Frontal cortex (tissue), 3 donors: ENCODE measurements at regions not wholly inside any gene's neighbourhood (a gene's known extent, or its start where the extent isn't known, plus 50 kb on each side); places are given as distances from the start of the nearest gene placed in this dataset.
A peak's percentile ranks its signal among the peaks of the same experiment; 100 is the strongest.
"Not testable (repeated sequence)": the region's sequence is repeated elsewhere in the genome, so short reads cannot be mapped to it uniquely, and the experiment has no call there.

Experiments
- DNase-seq, 2 donors: peaks; one replicate each; pipeline ENCODE4 v3.0.0; 2012; ENCODE audit warnings: low spot score in 2 of 2
- FAIRE-seq: peaks from 2 replicates; lab custom pipeline; 2012; peaks lifted over from hg19 to GRCh38; lab: Jason Lieb, UNC
- donor health status: control.
- donor health status: control.
- donor health status: control.

DNA sequence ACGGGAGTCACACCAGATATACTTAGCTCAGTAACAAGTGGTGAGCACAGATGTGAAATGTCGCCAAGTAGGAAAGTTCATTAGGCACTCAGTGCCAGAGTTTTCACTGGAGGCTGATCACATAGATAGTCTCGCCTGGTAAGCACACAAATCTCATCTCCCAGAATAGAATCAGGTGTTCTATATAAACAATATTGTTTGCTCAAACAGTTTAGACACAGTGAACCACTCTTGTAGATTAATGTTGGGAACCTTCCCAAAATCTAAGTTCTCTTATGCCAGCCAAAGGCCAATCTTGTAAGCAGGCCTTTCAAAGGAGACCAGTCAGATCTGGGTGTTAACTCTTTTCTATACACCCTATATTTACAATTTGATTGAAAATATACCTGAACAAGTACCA, 716.5 kb upstream of the GRM3 start:
- no peak for DNase-seq
- no peak for FAIRE-seq

DNA sequence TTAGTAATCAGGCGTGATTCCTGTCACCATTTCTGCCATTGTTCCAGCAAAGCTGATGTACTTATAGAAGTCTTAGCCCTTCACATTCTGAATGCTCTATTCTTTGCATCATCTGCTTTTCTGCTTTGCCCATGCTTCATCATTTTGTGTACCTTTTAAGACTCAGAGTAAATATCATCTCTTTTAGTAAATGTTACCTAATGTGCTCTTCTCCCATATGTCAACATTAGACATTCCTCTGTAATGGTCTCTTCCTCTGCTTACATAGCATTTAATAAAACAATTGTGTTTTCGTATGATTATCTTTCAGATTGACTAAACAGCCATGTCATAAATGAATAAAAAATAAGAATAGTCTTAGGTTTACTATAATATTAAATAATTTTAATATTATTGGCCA, 719.6 kb upstream of the GRM3 start:
- no peak for DNase-seq
- no peak for FAIRE-seq

DNA sequence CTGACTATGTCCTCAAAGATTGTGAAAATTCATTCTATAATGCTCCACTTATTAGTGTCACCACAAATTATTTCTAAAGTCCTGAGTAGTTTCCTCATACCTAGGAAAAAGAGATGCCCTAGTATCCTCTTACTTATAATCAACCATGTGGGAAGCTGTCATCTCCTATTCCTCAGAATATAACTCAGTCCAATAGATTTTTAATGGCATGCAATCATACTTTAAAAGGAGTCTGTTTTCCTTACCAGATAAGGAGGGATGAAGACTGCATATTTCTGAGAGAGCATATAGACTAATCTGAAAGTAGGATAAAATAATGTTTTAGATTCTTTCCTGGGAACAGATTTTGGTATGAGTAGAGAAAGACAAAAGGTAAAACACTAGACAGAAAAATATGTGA, 727.7 kb upstream of the GRM3 start:
- DNase-seq (no peak), FAIRE-seq (no peak)

DNA sequence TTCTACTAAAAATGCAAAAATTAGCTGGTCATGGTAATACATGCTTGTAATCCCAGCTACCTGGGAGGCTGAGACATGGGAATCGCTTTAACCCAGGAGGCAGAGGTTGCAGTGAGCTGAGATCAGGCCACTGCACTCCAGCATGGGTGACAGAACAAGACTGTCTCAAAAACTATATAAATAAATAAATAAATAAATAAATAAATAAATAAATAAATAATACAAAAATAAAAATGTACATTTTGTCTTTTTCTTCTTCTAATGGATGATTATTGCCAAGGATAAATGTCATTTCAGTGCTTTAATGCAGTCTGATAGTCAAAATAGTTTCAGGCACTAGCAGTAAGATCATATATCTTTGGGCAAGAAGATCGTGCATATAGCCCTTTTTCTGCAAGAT, 727.6 kb upstream of the SEMA3D start:
- FAIRE-seq (no peak), DNase-seq (no peak)

DNA sequence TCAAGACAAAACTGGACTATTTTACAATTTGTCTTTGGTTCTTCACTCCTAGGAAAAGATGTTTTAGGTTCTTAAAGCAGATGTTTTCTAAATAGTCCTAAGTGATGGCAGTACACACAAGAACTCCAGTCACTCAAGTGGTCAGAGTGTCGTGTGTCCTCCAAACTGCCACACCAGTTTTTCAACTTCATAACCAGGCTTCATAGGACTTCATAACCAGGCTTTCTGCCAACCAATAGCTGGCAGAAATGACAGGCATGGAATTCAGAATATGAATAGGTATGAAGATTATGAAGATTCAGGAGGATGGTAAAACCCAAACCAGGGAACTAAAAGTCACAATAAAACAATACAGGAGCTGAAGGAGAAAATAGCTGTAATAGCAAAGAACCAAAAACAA, 721.2 kb upstream of the SEMA3D start:
- FAIRE-seq = no peak
- DNase-seq = no peak

DNA sequence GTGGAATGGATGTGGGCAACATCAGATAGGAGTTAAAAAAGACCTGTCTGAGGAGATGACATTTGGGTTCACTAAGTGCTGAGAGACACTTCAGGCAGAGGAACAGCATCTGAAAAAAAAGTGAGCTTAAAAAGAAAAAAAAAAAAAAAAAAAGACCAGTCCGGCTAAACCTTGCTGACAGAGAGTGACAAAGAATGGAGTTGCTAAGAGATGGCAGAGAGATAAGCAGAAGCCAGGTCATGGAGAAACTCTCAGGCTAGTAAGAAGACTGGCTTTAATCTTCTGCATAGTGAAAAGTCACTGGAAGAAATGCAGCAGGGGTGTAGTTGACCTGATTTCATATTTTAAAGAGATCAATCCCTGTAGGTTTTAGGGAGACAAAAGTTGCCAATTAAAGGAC, 711.1 kb upstream of the SEMA3D start:
- DNase-seq = no peak
- FAIRE-seq = no peak

DNA sequence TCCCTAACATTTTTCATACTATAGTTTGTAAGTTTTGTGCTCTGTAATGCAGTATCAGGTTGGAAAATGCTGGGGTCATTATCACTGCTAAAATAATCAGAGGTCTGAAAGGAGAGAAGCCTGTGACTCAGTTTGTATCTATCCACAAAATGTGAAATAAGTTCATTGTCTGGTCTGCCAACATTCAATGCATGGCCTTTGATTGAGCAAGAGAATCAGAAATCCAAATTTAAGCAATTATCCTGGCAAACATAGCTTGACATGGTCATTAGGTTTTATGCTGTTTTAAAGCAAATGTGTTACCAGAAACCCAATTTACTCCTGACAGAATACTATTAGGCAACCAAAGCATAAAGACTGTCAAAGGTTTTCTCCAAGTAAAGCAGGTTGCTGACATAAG, 709.7 kb upstream of the SEMA3D start:
- DNase-seq = no peak
- no peak for FAIRE-seq

DNA sequence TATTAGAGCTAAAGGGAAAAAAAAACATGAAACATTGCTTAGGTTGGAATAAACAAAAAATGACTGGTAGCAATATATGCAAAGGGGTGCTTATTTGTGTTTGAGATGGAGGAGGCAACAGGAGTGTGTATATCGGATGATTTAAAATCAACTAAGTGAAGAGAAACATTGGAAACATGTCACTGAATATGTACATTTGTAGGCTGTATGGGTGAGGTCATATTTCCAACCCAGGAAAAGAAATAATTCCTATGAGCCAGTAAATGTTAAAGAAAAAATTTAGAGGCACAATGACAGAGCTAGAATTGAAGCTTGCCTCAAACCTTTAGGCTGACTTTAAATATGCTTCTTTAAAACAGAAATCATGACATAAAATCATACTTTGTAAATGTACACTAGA, 709.0 kb upstream of the SEMA3D start:
- FAIRE-seq = no peak
- no peak for DNase-seq

DNA sequence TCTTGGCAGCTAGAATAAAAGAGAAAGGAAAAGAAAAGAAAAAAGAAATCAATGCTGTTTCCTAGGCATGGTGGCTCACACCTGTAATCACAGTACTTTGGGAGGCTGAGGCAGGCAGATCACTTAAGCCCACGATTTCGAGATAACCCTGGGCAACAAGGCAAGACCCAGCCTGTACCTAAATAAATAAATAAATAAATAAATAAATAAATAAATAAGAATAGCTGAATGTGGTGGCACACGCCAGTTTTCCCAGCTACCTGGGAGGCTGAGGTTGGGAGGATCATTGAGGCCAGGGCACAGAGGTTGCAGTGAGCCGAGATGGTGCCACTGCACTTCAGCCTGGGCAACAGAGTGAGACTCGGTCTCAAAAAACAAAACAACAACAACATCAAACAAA, 705.0 kb upstream of the SEMA3D start:
- DNase-seq, FAIRE-seq: not testable (repeated sequence)

DNA sequence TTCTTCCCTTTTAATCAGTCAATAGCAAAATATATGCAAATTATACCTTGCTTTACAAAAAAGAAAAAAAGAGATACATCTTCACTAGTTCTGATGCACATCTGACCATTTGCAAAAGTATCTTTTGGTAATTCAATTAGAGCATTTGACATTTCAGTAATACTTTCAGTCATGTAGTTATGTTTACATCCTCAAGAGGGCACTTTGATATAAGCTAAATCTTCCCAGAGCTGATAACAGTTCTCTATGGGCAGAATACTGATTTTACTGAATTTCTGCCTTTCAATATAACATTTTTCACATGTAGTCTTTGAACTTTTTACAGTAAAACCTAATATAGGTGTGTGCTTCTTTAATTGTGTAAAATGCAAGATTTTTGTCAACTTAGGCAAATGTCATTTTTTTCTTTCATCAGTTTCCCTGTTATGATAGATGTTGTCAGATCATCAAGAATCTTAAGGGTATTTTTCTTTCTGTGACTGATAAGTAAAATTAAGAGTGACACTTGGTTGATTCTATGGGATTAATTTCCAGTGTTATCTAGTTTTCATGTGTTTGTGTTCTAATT, 703.5 kb upstream of the SEMA3D start:
- DNase-seq (peak; percentile 13 to 31), FAIRE-seq (peak; percentile 96)

DNA sequence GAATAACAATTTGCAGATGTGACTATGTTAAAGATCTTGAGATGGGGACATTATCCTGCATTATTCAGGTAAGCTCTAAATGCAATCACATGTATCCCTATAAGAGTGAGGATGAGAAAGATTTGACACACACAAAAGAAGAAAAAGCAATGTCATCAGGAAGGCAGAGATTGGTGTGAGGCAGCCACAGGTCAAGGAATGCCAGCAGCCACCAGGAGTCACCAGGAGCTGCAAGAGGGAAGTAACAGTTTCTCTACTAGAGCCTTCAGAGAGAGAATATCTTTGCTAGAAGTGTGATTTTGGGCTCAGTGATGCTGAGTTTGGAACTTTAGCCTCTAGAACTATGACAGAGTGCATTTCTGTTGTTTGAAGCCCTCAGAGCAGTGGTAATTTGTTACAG, 700.3 kb upstream of the SEMA3D start:
- FAIRE-seq = no peak

DNA sequence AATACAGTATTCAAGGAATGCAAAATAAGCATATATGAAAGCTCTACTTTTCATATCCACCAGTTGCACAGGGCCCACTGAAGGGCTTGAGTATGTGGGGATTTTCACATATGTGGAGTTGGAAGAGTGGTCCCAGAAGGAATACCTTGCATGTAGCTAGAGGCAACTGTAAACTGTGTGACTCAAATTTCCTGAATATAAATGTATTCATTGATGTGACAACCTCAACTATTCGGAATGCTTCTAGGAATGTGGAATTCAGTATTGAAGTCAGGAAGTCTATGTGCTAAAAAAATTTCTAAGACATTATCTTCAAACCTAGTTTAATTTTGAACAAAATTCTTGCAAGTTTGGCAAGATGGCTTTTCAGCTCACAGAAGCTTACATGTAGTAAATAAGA, 695.5 kb upstream of the SEMA3D start:
- FAIRE-seq = no peak
- DNase-seq = no peak

More for the DNA sequence above, 700.3 kb upstream of the SEMA3D start:
- DNase-seq = no peak

DNA sequence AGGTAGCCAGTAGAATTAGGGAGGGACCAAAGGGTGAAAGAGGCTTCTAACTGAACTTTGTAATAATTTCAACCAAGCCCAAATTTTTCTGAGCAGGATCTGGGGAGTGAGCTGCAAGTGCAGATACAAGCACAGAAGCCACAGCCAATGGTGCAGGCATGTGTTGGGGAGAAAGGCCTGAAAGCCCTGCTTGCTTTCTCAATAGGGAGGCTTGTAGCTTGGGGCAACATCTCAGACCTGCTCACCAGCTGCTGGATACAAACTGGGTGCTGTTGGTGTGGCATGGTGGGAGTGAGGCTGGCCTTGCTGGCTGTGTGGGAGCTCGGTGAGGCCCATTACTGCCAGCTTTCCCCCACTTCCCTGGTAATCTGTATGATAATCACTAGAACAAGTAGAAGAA, 688.5 kb upstream of the SEMA3D start:
- FAIRE-seq (no peak), DNase-seq (no peak)

DNA sequence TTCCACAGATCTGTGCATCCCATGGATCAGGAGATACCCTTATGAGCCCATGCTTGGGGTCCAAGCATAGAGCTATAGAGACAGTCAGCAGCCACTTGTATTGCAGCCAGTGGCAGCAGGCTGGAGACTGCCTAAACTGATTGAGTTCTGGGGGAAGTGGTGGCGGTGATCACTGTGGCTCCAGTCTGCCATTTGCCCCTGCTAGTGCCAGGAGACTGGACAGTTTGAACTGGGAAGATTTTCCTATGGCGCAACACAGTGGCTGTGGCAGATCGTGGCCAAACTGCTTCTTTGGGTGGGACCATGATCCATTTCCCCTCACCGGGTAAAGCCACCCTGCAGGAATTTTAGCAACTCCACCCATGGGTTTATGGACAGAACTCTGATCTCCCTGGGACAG, 679.7 kb upstream of the SEMA3D start:
- DNase-seq (no peak), FAIRE-seq (no peak)

DNA sequence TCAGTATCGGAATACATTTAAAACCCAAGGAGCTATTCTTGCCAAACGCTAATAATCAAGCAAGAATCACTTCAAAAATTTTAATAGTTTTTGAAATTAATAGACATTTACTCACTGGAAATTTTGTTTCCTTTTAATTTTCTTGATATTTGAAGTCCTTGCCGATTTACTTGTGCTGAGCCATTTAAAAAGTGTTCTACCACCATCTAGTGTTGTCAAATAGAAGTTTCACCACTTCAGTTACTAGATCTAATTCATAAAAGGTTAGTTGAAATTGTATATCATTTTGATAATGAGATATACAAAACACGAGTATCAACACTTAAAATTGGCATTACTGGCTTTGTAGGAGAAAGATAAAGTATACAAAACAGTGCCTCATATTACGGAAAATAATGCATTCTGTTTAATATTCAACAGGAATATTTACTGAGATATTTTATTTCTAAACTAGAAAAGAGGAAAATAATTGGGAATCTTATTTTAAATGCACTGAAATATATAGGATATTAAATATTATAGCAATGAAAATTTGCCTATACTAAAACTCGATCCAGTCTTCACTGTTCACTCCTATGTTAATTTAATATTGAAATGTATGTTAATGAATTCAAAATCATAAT, 664.8 kb upstream of the SEMA3D start:
- DNase-seq (no peak), FAIRE-seq (peak; percentile 94)

DNA sequence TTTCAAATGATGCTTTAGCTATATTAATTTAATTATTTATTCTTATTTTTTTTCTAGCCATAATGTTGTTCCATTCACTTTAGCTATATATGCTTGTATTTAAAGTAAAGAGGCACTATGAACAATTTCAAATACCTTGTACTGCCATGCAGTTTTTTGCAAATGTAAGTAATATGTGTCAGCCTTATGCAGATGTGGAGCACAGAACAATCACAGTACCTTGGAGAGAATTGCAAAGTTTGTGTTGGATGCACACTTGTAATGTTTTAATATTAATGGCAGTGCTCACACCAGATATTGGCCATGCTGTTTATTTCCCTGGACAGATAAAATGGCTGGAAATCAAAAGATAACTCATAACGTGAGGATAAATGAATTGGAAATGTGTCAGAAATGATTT, 663.5 kb upstream of the SEMA3D start:
- no peak for FAIRE-seq
- DNase-seq = no peak

DNA sequence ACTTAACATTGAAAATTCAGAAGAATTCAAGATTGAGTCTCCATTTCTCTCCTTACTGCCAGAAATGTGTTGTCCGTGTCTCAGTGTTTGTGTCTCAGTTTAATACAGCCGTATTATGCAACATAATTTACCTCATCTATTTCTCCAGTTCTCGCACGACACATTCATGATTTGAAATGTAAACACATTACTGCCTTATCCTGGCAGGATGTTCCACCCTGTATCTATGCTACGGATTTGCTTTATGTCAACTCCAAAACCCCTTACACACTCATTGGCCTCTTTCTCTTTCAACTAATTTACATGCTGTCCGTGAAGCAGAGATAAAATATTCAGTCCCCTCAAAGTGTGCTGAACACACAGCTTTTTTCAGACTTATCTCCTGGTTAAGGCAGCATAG, 653.7 kb upstream of the SEMA3D start:
- DNase-seq = no peak
- no peak for FAIRE-seq

DNA sequence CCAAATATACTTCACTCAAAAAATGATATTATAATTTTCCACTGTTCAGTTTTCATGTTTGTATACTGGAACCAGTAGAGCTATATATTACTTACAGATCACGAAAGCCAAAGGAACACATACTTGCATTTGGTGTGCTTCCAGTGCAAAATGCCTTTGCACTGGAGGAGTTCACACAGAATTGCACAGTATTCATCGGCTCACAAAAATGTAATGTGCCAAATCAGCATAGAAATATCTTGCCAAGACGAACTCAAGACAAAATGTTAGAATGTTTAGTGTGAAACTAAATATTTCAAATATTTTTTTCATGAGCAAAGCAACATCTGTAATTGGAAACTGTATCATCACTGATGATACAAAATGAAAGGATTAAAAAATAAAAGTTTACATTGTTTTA, 646.2 kb upstream of the SEMA3D start:
- DNase-seq (no peak), FAIRE-seq (no peak)

DNA sequence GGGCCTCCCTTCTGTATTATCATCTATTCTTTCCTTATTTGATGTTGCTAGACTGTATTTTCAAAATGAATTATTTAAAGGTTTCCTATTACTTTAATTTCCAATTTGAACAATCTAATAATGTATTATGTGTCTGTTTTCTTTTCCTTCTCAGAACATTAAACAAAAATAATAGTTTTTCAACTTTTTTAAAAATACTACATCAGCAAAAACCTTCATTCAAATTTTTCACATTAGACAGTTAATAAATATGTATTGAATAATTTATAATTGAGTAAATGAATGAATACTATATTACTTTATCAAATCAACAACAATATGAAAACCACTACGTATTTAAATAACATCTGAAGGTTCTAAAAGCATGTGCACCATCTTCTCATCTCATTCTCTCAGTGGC, 644.1 kb upstream of the SEMA3D start:
- DNase-seq (no peak), FAIRE-seq (peak; percentile 19)

DNA sequence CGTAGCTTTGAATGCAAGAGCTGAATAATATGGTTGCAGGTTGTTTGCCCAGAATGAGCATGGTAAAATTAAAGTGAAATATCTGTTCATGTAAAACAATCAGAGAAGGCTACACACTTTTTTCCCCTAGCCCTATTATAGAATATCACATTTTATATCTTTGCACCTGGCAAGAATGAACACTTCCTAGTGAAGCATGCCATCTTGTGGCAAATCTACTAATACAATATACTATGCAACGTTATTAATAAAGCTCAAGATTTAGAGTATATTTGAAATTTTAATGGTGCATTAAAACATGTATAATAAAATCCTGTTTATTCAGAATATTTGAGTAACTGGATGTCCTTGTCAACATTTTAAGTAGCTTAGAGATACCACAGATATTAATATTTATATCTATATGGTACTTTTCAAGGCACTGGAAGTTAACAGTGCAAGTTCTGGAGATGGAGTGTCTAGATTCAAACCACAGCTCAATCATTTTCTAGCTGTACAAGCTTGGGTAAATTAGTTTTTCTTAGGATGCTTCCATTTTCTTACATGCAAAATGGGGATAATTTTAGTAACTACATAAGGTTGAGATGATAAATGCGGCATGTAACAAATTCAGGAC, 643.1 kb upstream of the SEMA3D start:
- no peak for DNase-seq
- peak; percentile 70 for FAIRE-seq

DNA sequence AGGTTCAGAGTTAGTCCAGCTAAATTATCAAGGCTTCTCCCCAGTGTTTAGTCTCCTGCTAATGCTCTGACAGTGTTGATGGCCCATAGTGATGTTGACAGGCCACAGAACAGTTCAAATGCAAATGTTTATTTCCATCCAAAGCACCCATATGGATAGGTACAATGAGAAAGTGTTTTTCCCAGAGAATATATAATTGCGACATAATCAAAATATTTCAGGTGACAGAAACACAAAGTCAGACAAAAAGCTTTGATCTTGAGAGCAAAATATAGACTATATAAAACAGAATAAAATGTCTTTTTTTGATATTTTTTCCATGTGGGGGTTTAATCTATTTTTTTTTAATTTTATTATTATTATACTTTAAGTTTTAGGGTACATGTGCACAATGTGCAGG, 642.3 kb upstream of the SEMA3D start:
- no peak for DNase-seq
- no peak for FAIRE-seq

DNA sequence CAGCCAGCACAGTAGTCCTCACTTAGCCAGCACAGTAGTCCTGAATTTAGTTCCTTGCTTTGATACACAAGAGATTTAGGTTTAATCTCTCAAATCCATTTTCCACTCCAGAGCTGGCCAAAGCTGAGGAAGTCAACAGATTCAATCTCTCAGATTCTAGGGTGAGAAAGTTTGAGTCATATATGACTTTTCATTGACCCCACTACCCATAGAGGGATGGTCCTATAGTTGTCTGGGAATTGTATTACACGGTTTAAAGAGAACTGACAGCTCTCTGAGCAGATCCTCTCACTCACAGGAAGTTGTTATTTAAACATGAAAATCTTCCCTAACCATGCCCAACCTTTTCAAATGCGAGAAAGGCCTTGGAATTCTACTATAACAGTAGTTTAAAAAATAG, 641.8 kb upstream of the SEMA3D start:
- FAIRE-seq (no peak), DNase-seq (no peak)
